Body of pancreas (tissue), 4 donors: ENCODE measurements at regions not wholly inside any gene's neighbourhood (a gene's known extent, or its start where the extent isn't known, plus 50 kb on each side); places are given as distances from the start of the nearest gene placed in this dataset.
"Not testable (repeated sequence)": the region's sequence is repeated elsewhere in the genome, so short reads cannot be mapped to it uniquely, and the experiment has no call there.

Source experiments
- ATAC-seq: fragments of 150-250 bp; one replicate; pipeline ENCODE4 v1.9.1; 2016
- DNase-seq, 4 donors: peaks; one replicate each; pipeline ENCODE4 v3.0.0-alpha.2; 2019
- H3K27ac ChIP-seq, 4 donors: fragments of 200-600 bp; sonication (generic); 1 replicate in 3 of 4; 2 replicates in 1 of 4; pipeline versions ENCODE4 v1.5.1 to v1.6.1; 2016 to 2019; ENCODE audit warnings: mild to moderate bottlenecking in 1 of 4, mixed read lengths in 1 of 4, moderate library complexity in 1 of 4
- H3K27me3 ChIP-seq, 2 donors: fragments of 200-600 bp; sonication (generic); one replicate each; pipeline ENCODE4 v1.6.0; 2016; ENCODE audit warnings: mild to moderate bottlenecking in 1 of 2
- H3K36me3 ChIP-seq, 2 donors: fragments of 200-600 bp; sonication (generic); replicated peaks in 1 of 2; 2 replicates each; pipeline ENCODE4 v1.5.1; 2016; ENCODE audit warnings: low read depth in 2 of 2; ENCODE audit not compliant: insufficient read depth in 1 of 2
- H3K4me1 ChIP-seq: fragments of 200-600 bp; sonication (generic); one replicate; pipeline ENCODE4 v1.6.0; 2016
- H3K4me3 ChIP-seq, 2 donors: fragments of 200-600 bp; sonication (generic); 1 replicate in 1 of 2; 2 replicates in 1 of 2; pipeline ENCODE4 v1.5.1; 2016 to 2019
- H3K9me3 ChIP-seq, 3 donors: fragments of 200-600 bp; sonication (generic); 1 replicate in 2 of 3; 2 replicates in 1 of 3; pipeline ENCODE4 v1.5.1; 2016
- POLR2A ChIP-seq, 3 donors: fragments of 450-650 bp; IDR thresholded peaks; one replicate each; pipeline ENCODE4 v1.6.1; 2016; ENCODE audit warnings: antibody characterized with exemption in 3 of 3, mild to moderate bottlenecking in 2 of 3
- WGBS, 2 donors: methylation state at CpG; one replicate each; pipeline ENCODE4 v1.1.5; 2017; 5-methylcytosine and 5-hydroxymethylcytosine counted together
- intact Hi-C: fragments of 100-400 bp; cut with DNase I; formaldehyde crosslinking; loops from one replicate; pipeline ENCODE4 v1.15.1; 2023
- TF ChIP-seq, protein P1 (sequence below), 7 experiments: fragments of 450-650 bp in 4 of 7; fragments of 200-600 bp in 3 of 7; sonication (generic) in 3 of 7; IDR thresholded peaks; one replicate each; pipeline ENCODE4 v1.5.1; 2016 to 2019; ENCODE audit warnings: antibody characterized with exemption in 7 of 7

DNA sequence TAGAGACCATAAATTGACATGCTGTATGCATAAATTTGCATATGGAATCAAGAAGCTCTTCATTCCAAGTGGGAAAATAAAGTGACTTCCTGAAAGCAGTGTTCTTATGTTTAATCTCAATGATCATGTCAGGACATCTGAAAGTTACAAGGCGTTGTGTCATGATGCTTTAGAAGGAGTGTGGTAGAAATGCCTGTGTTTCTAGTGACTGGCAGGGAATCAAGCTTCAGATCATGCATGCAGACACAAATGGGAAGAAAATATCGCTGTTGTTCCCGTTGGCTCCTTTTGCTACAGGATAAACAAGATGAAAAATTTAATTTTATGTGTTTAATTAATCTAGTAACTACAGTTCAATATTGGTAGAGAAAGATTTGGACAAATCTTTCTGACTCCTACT, 298.1 kb upstream of the SYT1 start:
- Histone ChIP-seq H3K27ac (no peak overlapping the region), H3K9me3 (no peaks in the 10 kb centered on the region), H3K36me3 (no peaks in the 10 kb centered on the region), H3K4me3 (no peak overlapping the region), H3K27me3 (no peaks in the 10 kb centered on the region), H3K4me1 (no peaks in the 10 kb centered on the region)
- WGBS, 2 donors: 53 to 64% methylated on average over 3 of the region's 3 CpGs
- TF ChIP-seq POLR2A (IDR thresholded peaks at IDR 0.05): no peak
- TF ChIP-seq, protein P1, sequence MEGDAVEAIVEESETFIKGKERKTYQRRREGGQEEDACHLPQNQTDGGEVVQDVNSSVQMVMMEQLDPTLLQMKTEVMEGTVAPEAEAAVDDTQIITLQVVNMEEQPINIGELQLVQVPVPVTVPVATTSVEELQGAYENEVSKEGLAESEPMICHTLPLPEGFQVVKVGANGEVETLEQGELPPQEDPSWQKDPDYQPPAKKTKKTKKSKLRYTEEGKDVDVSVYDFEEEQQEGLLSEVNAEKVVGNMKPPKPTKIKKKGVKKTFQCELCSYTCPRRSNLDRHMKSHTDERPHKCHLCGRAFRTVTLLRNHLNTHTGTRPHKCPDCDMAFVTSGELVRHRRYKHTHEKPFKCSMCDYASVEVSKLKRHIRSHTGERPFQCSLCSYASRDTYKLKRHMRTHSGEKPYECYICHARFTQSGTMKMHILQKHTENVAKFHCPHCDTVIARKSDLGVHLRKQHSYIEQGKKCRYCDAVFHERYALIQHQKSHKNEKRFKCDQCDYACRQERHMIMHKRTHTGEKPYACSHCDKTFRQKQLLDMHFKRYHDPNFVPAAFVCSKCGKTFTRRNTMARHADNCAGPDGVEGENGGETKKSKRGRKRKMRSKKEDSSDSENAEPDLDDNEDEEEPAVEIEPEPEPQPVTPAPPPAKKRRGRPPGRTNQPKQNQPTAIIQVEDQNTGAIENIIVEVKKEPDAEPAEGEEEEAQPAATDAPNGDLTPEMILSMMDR (IDR thresholded peaks at IDR 0.05): no peak
- ATAC-seq (no peak), DNase-seq (no peak)
- intact Hi-C loops: no loop called here

DNA sequence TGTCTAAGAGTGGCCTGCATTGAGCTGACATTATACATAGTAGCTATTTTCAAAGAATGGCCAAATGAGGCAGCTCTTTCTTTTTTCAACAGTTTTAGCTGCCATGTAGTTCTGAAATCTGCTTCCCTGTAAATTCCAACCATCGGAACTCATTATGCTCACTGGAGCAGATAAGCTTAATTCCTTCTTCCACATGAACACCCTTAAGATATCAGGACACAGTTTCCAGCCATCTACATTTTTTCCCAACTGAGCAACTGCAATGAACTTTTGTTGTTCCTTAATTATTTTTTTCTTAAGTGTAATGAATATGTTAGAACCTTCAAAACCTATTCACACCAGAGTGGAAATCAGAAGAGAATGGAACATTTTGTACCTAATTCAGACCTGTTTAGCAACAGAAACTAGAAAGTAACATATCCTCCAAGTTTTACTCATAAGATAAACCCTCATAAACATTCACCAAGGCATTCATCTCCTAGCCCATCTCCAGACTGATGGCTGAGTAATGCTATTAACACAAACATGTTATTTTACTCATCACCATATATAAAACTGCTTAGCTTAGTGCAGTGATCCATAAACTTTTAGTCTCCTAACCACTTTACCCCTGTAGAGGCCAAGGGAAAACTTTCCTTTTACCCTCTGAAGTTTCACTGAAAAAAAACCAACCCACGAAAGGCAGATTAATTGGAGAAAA, 296.1 kb upstream of the SYT1 start:
- intact Hi-C loops: no loop called here
- Histone ChIP-seq H3K4me3 (no peak overlapping the region), H3K4me1 (no peaks in the 10 kb centered on the region), H3K9me3 (no peaks in the 10 kb centered on the region), H3K27me3 (no peaks in the 10 kb centered on the region), H3K27ac (no peak overlapping the region), H3K36me3 (no peaks in the 10 kb centered on the region)
- 56 to 69% methylated on average over 2 of the region's 2 CpGs for WGBS, 2 donors
- DNase-seq (no peak), ATAC-seq (no peak)
- no peak for TF ChIP-seq POLR2A (IDR thresholded peaks at IDR 0.05)
- TF ChIP-seq, protein P1 (IDR thresholded peaks at IDR 0.05): no peak

DNA sequence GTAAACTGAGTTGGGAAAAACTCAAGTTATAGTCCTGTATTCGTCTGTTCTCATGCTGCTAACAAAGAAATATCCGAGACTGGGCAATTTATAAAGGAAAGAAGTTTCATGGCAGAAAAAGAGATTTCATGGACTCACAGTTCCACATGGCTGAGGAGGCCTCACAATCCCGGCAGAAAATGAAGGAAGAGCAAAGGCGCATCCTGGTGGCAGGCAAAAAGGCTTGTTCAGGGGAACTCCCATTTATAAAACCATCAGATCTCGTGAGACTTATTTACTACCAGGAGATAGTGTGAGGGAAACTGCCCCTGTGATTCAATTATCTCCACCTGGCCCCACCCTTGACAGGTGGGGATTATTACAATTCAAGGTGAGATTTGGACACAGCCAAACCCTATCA, 292.6 kb upstream of the SYT1 start:
- 58 to 61% methylated on average over 5 of the region's 5 CpGs for WGBS, 2 donors
- TF ChIP-seq, protein P1 (IDR thresholded peaks at IDR 0.05): no peak
- no peaks in the 10 kb centered on the region for H3K4me1 ChIP-seq
- ATAC-seq: no peak
- H3K36me3 ChIP-seq: no peaks in the 10 kb centered on the region
- H3K27ac ChIP-seq: no peak overlapping the region
- DNase-seq: no peak
- H3K4me3 ChIP-seq: no peak overlapping the region
- intact Hi-C loops: no loop called here
- no peaks in the 10 kb centered on the region for H3K9me3 ChIP-seq
- no peaks in the 10 kb centered on the region for H3K27me3 ChIP-seq

DNA sequence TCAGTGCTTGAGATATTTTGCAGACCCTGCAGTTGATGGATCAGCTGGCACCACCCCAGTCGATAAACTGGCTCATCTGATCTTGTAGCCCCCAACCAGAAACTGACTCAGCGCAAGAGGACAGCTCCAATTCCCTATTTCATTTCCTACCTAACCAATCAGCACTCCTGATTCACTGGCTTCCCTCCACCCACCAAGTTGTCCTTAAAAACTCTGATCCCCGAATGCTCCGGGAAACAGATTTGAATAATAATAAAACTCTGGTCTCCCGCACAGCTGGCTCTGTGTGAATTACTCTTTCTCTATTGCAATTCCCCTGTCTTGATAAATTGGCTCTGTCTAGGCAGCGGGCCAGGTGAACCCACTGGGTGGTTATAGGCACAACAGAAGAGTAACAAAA, 289.4 kb upstream of the SYT1 start:
- DNase-seq, H3K4me1 ChIP-seq, H3K9me3 ChIP-seq, ATAC-seq, H3K36me3 ChIP-seq, H3K27ac ChIP-seq, H3K27me3 ChIP-seq, intact Hi-C loops, H3K4me3 ChIP-seq: not testable (repeated sequence)
- WGBS, 2 donors: 80 to 84% methylated on average over 6 of the region's 6 CpGs

DNA sequence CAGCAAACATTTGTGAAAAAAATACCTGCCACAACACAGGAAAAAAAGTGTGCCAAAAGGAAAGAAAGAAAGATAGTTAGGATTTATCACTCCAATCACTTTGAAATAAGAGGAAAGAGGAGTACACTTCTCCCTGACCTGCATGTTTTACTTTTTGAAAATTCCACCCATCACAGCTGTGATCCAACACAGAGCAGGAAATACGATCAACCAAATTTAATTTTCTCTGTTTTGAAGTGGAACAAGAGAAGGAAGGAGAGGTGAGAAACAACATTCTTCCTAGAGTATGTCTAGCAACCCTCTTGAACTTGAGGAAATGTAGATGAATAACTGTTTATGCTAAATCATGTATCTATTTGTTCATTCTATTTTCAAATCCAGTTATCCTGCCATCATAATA, 284.7 kb upstream of the SYT1 start:
- Histone ChIP-seq H3K4me3 (no peak overlapping the region), H3K27me3 (no peaks in the 10 kb centered on the region), H3K36me3 (no peaks in the 10 kb centered on the region), H3K4me1 (no peaks in the 10 kb centered on the region), H3K27ac (no peak overlapping the region), H3K9me3 (peaks cover 0 to 3% (median 0%) of the 10 kb centered on the region in 3 donors)
- ATAC-seq: no peak
- no peak for DNase-seq
- TF ChIP-seq, protein P1 (IDR thresholded peaks at IDR 0.05): no peak
- intact Hi-C loops: no loop called here
- WGBS, 2 donors: 44 to 55% methylated on average over 1 of the region's 1 CpG
